ENCODE measurements at regions not wholly inside any gene's neighbourhood (a gene's known extent, or its start where the extent isn't known, plus 50 kb on each side); places are given as distances from the start of the nearest gene placed in this dataset.
"Not testable (repeated sequence)": the region's sequence is repeated elsewhere in the genome, so short reads cannot be mapped to it uniquely, and the experiment has no call there.

GRCh38 chr14:95625710-95626109 is 60.5 kb upstream of the TCL1B start:
- H3K4me3 ChIP-seq (ENCODE audit: low read length); H3K4me1 ChIP-seq (ENCODE audit: control insufficient read depth, low read depth, low read length); H3K4me2 ChIP-seq (ENCODE audit: low read length); H3K79me2 ChIP-seq (ENCODE audit: control insufficient read depth, insufficient read depth, low read length); H3K79me1 ChIP-seq (ENCODE audit: low read length); H4K8ac ChIP-seq (ENCODE audit: low read depth, low read length); H2BK15ac ChIP-seq (replicated peaks; ENCODE audit: low read depth); H2AK5ac ChIP-seq (ENCODE audit: low read length); H3K4ac ChIP-seq (ENCODE audit: low read depth, low read length); H3K27ac ChIP-seq (ENCODE audit: low read depth, low read length); H3K56ac ChIP-seq (ENCODE audit: low read length); H3K23ac ChIP-seq (ENCODE audit: low read length); H4K5ac ChIP-seq (ENCODE audit: low read length); H3K36me3 ChIP-seq (ENCODE audit: control insufficient read depth, insufficient read depth, low read length); H3K18ac ChIP-seq (ENCODE audit: low read length); H2BK5ac ChIP-seq (ENCODE audit: low read length); H3K9ac ChIP-seq (ENCODE audit: low read length); H3K27me3 ChIP-seq (ENCODE audit: insufficient read depth, low read length, poor library complexity); H2BK120ac ChIP-seq (ENCODE audit: low read depth, low read length); DNase-seq: not testable (repeated sequence)
- WGBS (ENCODE audit: extremely low coverage, insufficient coverage, low lambda C conversion rate) = no CpG with 5 or more reads among the region's 2 CpGs

- Histone ChIP-seq H3K4me2 (ENCODE audit: low read length) (no peak overlapping the region), H3K23ac (ENCODE audit: low read length) (no peak overlapping the region), H4K5ac (ENCODE audit: low read length) (no peak overlapping the region), H4K8ac (ENCODE audit: low read depth, low read length) (no peak overlapping the region), H2BK5ac (ENCODE audit: low read length) (no peak overlapping the region), H3K27ac (ENCODE audit: low read depth, low read length) (no peak overlapping the region), H3K79me2 (ENCODE audit: control insufficient read depth, insufficient read depth, low read length) (no peaks in the 10 kb centered on the region), H3K4me3 (ENCODE audit: low read length) (no peak overlapping the region), H2BK15ac (replicated peaks; ENCODE audit: low read depth) (no peak overlapping the region), H3K9ac (ENCODE audit: low read length) (no peak overlapping the region), H2AK5ac (ENCODE audit: low read length) (no peak overlapping the region), H3K4me1 (ENCODE audit: control insufficient read depth, low read depth, low read length) (peaks cover 3% of the 10 kb centered on the region), H3K79me1 (ENCODE audit: low read length) (no peaks in the 10 kb centered on the region), H3K36me3 (ENCODE audit: control insufficient read depth, insufficient read depth, low read length) (no peaks in the 10 kb centered on the region), H3K27me3 (ENCODE audit: insufficient read depth, low read length, poor library complexity) (no peaks in the 10 kb centered on the region), H3K18ac (ENCODE audit: low read length) (no peak overlapping the region), H3K56ac (ENCODE audit: low read length) (no peak overlapping the region), H3K4ac (ENCODE audit: low read depth, low read length) (no peak overlapping the region), H2BK120ac (ENCODE audit: low read depth, low read length) (no peak overlapping the region)
- peak; percentile 46 for DNase-seq
Measured at GRCh38 chr14:95635051-95635450, 51.2 kb upstream of the TCL1B start.
